Caco-2 (cell line): ENCODE measurements at regions not wholly inside any gene's neighbourhood (a gene's known extent, or its start where the extent isn't known, plus 50 kb on each side); places are given as distances from the start of the nearest gene placed in this dataset.

ENCODE experiments used
- BruUV-seq: library from RNA; stranded (reverse); fragments of 400-500 nt; replicated peaks from 2 replicates; lab custom pipeline; 2021; lab: Mats Ljungman, UMichigan
- CTCF ChIA-PET: fragments of 300-600 bp; sonication (Branson Sonifier 250); formaldehyde crosslinking; loops from one replicate; lab custom pipeline; 2022; ENCODE audit warnings: antibody characterized with exemption; lab: Charles Lee
- POLR2A ChIA-PET: fragments of 300-600 bp; sonication (Branson Sonifier 250); formaldehyde crosslinking; loops from one replicate; lab custom pipeline; 2022; ENCODE audit warnings: antibody characterized with exemption; lab: Charles Lee
- DNase-seq, 2 experiments: peaks; one replicate each; pipeline versions ENCODE4 v3.0.0 to v3.0.0-alpha.2; 2020 to 2022
- H3K27me3 ChIP-seq: replicated peaks from 2 replicates; pipeline ENCODE4 v1.6.0; 2011; ENCODE audit warnings: low read length; ENCODE audit not compliant: control insufficient read depth, insufficient read depth
- H3K36me3 ChIP-seq: 2 replicates; pipeline ENCODE4 v1.5.1; 2011; ENCODE audit warnings: low read length; ENCODE audit not compliant: control insufficient read depth, insufficient read depth
- H3K4me1 ChIP-seq: fragments of 250-450 bp; sonication (Bioruptor Pico); 2 replicates; pipeline ENCODE4 v1.5.1; 2020; ENCODE audit warnings: mild to moderate bottlenecking
- H3K4me3 ChIP-seq: 2 replicates; pipeline ENCODE4 v1.5.1; 2011; ENCODE audit warnings: low read depth, mild to moderate bottlenecking, control low read depth, low read length
- H3K9me3 ChIP-seq: fragments of 250-450 bp; sonication (Bioruptor Pico); 2 replicates; pipeline ENCODE4 v1.5.1; 2020; ENCODE audit warnings: mild to moderate bottlenecking, moderate library complexity
- H3K27ac Mint-ChIP-seq: one replicate; pipeline ENCODE4 v1.8.0; 2022; ENCODE audit warnings: mixed read lengths; ENCODE audit not compliant: unreplicated experiment
- H3K27me3 Mint-ChIP-seq: one replicate; pipeline ENCODE4 v1.8.0; 2022; ENCODE audit warnings: mixed read lengths; ENCODE audit not compliant: insufficient read depth, unreplicated experiment
- H3K36me3 Mint-ChIP-seq: one replicate; pipeline ENCODE4 v1.8.0; 2022; ENCODE audit warnings: mild to moderate bottlenecking, mixed read lengths; ENCODE audit not compliant: insufficient read depth, unreplicated experiment
- H3K4me1 Mint-ChIP-seq: one replicate; pipeline ENCODE4 v1.8.0; 2022; ENCODE audit warnings: low read depth, mixed read lengths; ENCODE audit not compliant: unreplicated experiment
- H3K4me3 Mint-ChIP-seq: one replicate; pipeline ENCODE4 v1.8.0; 2022; ENCODE audit warnings: mild to moderate bottlenecking, moderate library complexity, mixed read lengths; ENCODE audit not compliant: unreplicated experiment
- H3K9me3 Mint-ChIP-seq: one replicate; pipeline ENCODE4 v1.8.0; 2022; ENCODE audit warnings: mixed read lengths; ENCODE audit not compliant: unreplicated experiment
- intact Hi-C: fragments of 100-400 bp; cut with micrococcal nuclease; formaldehyde crosslinking; loops from one replicate; pipeline ENCODE4 v1.10.0; 2022; ENCODE audit not compliant: unreplicated experiment
- TF ChIP-seq, protein P1 (sequence below), 2 experiments: fragments of 200-600 bp in 1 of 2; IDR thresholded peaks; 1 replicate in 1 of 2; 2 replicates in 1 of 2; pipeline versions ENCODE4 v1.5.1 to v1.8.0; 2011 to 2022; ENCODE audit warnings: antibody characterized with exemption in 1 of 2, control low read depth in 1 of 2, inconsistent platforms in 1 of 2, low read depth in 1 of 2, low read length in 1 of 2, mild to moderate bottlenecking in 1 of 2, moderate library complexity in 1 of 2; ENCODE audit not compliant: insufficient read depth in 1 of 2, severe bottlenecking in 1 of 2, unreplicated experiment in 1 of 2

DNA sequence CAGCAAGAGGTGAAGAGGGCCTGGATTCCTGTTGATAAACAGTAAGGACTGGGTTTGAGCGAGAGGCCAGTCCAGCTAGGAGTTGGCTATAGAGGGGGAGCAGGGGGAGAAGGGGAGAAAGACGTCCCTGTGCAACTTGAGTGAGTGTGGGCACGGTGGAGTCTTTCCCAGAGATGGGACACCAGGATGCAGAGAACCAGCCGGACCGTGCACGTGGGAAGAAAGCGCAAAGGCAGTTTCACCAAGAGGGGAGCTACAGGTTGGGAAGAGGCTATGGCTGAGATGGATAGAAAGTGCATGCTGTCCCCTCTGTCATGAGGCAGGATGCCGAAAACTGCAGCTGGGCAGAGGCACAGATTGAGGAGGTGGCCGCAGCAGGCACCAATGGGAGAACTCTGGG, 96.0 kb upstream of the TLE3 start:
- Mint-ChIP-seq H3K27me3 (no peaks in the 10 kb centered on the region), H3K4me1 (peaks cover 19% of the 10 kb centered on the region), H3K4me3 (no peak overlapping the region), H3K9me3 (peaks cover 13% of the 10 kb centered on the region), H3K27ac (no peak overlapping the region), H3K36me3 (no peaks in the 10 kb centered on the region)
- no peak for DNase-seq
- POLR2A ChIA-PET: no interaction called here
- BruUV-seq: no TSS peak
- Histone ChIP-seq H3K36me3 (no peaks in the 10 kb centered on the region), H3K9me3 (0 out of 2 replicates have a peak, but pooled peaks cover 6% of the 10 kb centered on the region), H3K27me3 (no peaks in the 10 kb centered on the region), H3K4me1 (peaks cover 40% of the 10 kb centered on the region), H3K4me3 (no peak overlapping the region)
- TF ChIP-seq, protein P1, sequence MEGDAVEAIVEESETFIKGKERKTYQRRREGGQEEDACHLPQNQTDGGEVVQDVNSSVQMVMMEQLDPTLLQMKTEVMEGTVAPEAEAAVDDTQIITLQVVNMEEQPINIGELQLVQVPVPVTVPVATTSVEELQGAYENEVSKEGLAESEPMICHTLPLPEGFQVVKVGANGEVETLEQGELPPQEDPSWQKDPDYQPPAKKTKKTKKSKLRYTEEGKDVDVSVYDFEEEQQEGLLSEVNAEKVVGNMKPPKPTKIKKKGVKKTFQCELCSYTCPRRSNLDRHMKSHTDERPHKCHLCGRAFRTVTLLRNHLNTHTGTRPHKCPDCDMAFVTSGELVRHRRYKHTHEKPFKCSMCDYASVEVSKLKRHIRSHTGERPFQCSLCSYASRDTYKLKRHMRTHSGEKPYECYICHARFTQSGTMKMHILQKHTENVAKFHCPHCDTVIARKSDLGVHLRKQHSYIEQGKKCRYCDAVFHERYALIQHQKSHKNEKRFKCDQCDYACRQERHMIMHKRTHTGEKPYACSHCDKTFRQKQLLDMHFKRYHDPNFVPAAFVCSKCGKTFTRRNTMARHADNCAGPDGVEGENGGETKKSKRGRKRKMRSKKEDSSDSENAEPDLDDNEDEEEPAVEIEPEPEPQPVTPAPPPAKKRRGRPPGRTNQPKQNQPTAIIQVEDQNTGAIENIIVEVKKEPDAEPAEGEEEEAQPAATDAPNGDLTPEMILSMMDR (IDR thresholded peaks at IDR 0.05; ENCODE audit: insufficient read depth in 1 of 2, low read depth in 1 of 2, low read length in 1 of 2, severe bottlenecking in 1 of 2, unreplicated experiment in 1 of 2): no peak
- CTCF ChIA-PET: interaction anchor here (1.4 kb wide), 1 partner anchor 93 kb away, joined by 4 read pairs; no protein-coding TSS in a partner anchor
- intact Hi-C loops: no loop called here

DNA sequence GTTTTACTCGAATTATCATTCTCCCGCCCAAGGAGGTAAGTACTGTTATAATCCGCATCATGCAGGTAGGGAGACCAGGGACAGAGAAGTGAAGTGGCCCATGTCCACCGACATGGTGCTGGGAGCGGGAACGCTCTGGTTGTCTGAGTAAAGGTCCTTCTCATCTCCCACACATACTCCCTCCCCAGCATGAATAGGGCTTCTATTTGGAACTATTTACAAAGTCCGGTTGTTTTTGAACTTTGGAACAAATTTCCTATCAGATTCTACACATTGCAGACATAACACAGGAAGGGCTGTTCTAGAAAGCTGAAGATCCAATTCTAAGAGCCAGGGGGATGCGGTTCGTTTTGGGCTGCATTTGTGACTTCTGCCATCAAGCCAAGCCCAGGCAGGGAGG, 94.8 kb upstream of the TLE3 start:
- intact Hi-C loops: no loop called here
- no peak for DNase-seq
- no peaks in the 10 kb centered on the region for H3K27me3 Mint-ChIP-seq
- Histone ChIP-seq H3K9me3 (0 out of 2 replicates have a peak, but pooled peaks cover 6% of the 10 kb centered on the region), H3K4me3 (no peak overlapping the region), H3K27me3 (no peaks in the 10 kb centered on the region), H3K36me3 (no peaks in the 10 kb centered on the region), H3K4me1 (peaks cover 31% of the 10 kb centered on the region)
- H3K27ac Mint-ChIP-seq: no peak overlapping the region
- no peaks in the 10 kb centered on the region for H3K36me3 Mint-ChIP-seq
- peaks cover 13% of the 10 kb centered on the region for H3K4me1 Mint-ChIP-seq
- no peak overlapping the region for H3K4me3 Mint-ChIP-seq
- ChIA-PET CTCF (interaction anchor here (1.4 kb wide), 1 partner anchor 92 kb away, joined by 4 read pairs; no protein-coding TSS in a partner anchor), POLR2A (no interaction called here)
- BruUV-seq: no TSS peak
- peaks cover 13% of the 10 kb centered on the region for H3K9me3 Mint-ChIP-seq
- TF ChIP-seq, protein P1 (IDR thresholded peaks at IDR 0.05; ENCODE audit: insufficient read depth in 1 of 2, low read depth in 1 of 2, low read length in 1 of 2, severe bottlenecking in 1 of 2, unreplicated experiment in 1 of 2): no peak

DNA sequence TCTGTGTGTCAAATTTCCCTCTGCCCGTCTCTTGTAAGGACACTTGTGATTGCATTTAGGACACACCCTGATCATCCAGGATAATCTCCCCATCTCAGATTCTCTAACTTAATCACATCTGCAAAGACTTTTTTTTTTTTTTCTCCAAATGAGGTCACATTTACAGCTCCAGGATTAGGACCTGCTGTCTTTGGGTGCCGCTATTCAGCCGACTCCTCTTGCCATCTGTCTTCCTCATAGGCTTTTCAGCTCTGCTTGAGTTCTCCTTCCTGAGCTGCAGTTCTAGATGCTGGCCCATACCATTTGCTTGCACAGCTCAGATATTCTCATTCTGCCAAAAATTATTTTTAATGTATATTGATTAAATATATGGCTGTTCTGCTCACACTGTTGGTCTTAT, 94.3 kb upstream of the TLE3 start:
- intact Hi-C loops: no loop called here
- H3K4me3 ChIP-seq: no peak overlapping the region
- H3K4me1 Mint-ChIP-seq: peaks cover 13% of the 10 kb centered on the region
- H3K27me3 Mint-ChIP-seq: no peaks in the 10 kb centered on the region
- peaks cover 27% of the 10 kb centered on the region for H3K4me1 ChIP-seq
- peaks cover 13% of the 10 kb centered on the region for H3K9me3 Mint-ChIP-seq
- H3K36me3 ChIP-seq: no peaks in the 10 kb centered on the region
- H3K36me3 Mint-ChIP-seq: no peaks in the 10 kb centered on the region
- H3K9me3 ChIP-seq: 0 out of 2 replicates have a peak, but pooled peaks cover 6% of the 10 kb centered on the region
- CTCF ChIA-PET: no interaction called here
- BruUV-seq: no TSS peak
- POLR2A ChIA-PET: no interaction called here
- H3K27me3 ChIP-seq: no peaks in the 10 kb centered on the region
- no peak overlapping the region for H3K27ac Mint-ChIP-seq
- no peak for DNase-seq
- TF ChIP-seq, protein P1 (IDR thresholded peaks at IDR 0.05; ENCODE audit: insufficient read depth in 1 of 2, low read depth in 1 of 2, low read length in 1 of 2, severe bottlenecking in 1 of 2, unreplicated experiment in 1 of 2): no peak
- no peak overlapping the region for H3K4me3 Mint-ChIP-seq
